ENCODE measurements at regions not wholly inside any gene's neighbourhood (a gene's known extent, or its start where the extent isn't known, plus 50 kb on each side); places are given as distances from the start of the nearest gene placed in this dataset.

- CTCF ChIA-PET, result no interaction called here
- POLR2A ChIA-PET, result no interaction called here
Measured at GRCh38 chrX:7294483-7294882, 146.5 kb upstream of the PUDP start.

- POLR2A ChIA-PET, result no interaction called here
- CTCF ChIA-PET, result no interaction called here
Measured at GRCh38 chrX:7286168-7286837, 138.3 kb upstream of the PUDP start.

DNA sequence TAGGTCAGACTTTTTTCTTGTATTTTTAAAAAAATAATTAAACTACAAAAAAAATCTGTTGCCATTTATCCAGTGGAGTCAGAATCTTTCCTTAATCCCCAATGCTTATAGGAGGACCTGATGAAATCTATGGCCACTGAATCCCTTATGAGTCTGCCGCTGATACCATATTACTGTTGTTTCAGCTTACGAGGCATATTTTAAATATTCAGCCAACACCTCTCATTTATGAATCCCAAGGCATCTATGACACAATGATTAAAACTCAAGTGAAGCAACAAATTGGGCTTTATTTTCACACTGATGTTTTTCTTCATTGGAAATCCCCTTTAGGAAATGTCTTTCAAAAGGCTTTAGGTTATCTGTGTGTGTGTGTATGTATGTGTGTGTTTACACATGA is 137.8 kb upstream of the PUDP start:
- CTCF ChIA-PET, result no interaction called here
- POLR2A ChIA-PET, result no interaction called here

GRCh38 chrX:7283741-7284140 is 135.8 kb upstream of the PUDP start:
- CTCF ChIA-PET, result no interaction called here
- POLR2A ChIA-PET, result no interaction called here

DNA sequence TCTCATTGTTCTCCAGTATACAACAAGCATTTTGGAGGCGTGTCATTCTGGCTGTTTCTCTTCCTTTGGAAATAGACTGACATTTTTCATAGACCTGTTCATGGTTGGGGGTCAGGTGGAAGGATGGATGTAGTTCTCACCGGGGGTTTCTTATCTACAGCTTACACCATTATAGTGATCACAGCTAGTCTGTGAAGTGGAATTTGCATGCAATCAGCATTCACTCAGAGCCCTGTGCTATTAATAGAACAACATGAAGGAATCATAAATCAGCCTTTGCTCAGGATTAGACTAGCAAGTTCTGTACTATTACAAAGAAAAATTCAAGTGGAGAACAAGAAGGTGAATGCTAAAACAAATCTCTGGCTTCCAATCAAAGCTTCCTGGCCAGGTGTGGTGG is 132.6 kb upstream of the PUDP start:
- CTCF ChIA-PET, result no interaction called here
- POLR2A ChIA-PET, result no interaction called here

- POLR2A ChIA-PET, result no interaction called here
- CTCF ChIA-PET, result no interaction called here
Measured at GRCh38 chrX:7272346-7272745, 124.4 kb upstream of the PUDP start.

- ChIA-PET CTCF (no interaction called here), POLR2A (no interaction called here)
Measured at GRCh38 chrX:7270933-7271332, 123.0 kb upstream of the PUDP start.

GRCh38 chrX:7269991-7270390 is 122.0 kb upstream of the PUDP start:
- CTCF ChIA-PET, result no interaction called here
- POLR2A ChIA-PET, result no interaction called here

- ChIA-PET CTCF (no interaction called here), POLR2A (no interaction called here)
Measured at GRCh38 chrX:7269589-7269988, 121.6 kb upstream of the PUDP start.

DNA sequence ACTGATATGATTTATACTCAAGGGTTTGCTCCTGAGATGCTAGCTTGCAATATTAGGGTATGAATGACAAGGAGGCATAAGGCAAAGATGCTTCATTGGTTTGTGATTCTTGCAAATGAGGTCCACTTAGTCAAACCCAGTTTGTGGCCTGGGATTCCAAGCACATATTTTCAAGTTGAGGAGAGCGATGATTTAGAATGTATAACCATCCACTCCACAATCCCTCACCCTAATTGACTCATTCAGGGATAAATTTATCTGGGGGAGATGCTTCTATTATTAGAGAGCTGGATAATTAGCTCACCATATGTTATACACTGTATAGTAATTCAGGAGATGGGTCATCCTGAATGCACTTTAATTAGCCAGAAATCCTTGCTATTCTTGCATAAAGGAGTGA is 118.3 kb upstream of the PUDP start:
- ChIA-PET POLR2A (no interaction called here), CTCF (no interaction called here)

DNA sequence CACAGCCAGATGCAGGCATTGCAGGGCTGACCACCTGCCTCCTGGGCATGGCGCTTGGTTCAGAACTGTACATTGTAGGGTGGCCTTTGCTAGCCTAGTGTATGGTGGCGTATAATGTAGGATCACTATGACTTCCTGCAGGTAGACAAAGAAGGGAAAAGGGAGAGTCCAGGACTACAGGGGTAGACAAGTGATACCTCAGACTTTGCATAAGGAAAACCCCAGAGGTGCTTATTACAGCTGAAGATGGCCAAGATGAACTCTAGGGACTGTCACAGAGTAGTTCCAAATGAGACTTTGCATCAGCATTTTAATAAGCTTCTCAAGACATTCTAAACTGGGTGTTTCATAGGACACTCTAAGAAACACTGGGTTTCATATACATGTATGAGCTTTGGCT is 116.4 kb upstream of the PUDP start:
- POLR2A ChIA-PET, result no interaction called here
- CTCF ChIA-PET, result no interaction called here

- ChIA-PET POLR2A (no interaction called here), CTCF (no interaction called here)
Measured at GRCh38 chrX:7263961-7264360, 116.0 kb upstream of the PUDP start.

DNA sequence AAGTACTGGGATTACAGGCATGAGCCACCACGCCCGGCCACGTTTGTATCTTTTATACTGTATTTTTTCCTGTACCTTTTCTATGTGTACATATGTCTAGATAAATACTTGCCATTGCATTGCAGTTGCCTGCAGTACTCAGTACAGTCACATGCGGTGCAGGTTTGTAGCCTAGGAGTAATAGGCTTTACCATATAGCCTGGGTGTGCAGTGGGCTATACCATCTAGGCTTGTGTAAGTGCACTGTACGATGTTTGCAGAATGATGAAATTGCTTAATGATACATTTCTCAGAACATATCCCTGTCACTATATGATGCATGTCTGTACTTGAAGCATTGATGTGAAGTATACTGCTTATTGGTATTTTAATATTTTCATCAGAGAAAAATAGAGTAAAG is 115.4 kb upstream of the PUDP start:
- CTCF ChIA-PET, result no interaction called here
- POLR2A ChIA-PET, result no interaction called here

DNA sequence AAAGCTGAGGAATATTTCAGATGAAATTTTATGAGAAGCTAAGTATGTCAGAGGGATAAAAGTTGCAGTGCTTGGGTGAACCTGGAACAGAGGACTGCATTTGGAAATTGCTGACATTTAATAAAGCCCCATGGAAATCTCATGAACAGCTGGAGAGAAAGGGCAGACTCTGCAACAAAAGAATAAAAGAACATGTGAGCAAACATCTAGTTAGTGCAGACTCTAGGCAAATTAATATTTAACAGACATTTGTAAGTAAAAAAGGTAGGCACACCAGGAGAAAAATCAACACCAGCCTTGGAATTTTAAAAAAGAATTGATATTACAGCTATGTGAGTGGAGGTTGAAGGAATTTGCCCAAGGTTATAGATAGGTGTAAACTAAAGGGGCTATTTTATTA is 114.6 kb upstream of the PUDP start:
- POLR2A ChIA-PET, result no interaction called here
- CTCF ChIA-PET, result no interaction called here

- CTCF ChIA-PET, result no interaction called here
Measured at GRCh38 chrX:7261672-7262332, 113.8 kb upstream of the PUDP start.

GRCh38 chrX:7254144-7254543 is 106.2 kb upstream of the PUDP start:
- POLR2A ChIA-PET, result no interaction called here
- CTCF ChIA-PET, result no interaction called here

More at GRCh38 chrX:7261672-7262332, 113.8 kb upstream of the PUDP start:
- POLR2A ChIA-PET, result no interaction called here

DNA sequence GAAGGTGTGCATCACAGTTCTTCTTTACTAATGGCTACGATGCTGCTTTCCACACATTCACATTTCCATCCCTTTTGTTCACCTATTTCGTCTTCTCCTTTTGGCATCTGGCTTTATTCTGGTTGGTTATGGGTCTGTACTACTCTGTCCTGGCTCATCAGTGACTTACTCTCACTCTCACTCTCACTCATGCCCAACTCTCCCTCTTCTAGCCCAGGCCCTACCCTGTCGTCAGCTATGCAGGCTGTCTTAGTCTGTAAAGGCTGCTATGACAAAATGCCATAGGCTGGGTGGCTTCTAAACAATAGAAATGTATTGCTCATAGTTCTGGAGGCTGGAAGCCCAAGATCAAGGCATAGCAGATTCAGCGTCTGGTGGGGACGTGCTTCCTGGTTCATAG is 105.6 kb upstream of the PUDP start:
- ChIA-PET CTCF (no interaction called here), POLR2A (no interaction called here)

DNA sequence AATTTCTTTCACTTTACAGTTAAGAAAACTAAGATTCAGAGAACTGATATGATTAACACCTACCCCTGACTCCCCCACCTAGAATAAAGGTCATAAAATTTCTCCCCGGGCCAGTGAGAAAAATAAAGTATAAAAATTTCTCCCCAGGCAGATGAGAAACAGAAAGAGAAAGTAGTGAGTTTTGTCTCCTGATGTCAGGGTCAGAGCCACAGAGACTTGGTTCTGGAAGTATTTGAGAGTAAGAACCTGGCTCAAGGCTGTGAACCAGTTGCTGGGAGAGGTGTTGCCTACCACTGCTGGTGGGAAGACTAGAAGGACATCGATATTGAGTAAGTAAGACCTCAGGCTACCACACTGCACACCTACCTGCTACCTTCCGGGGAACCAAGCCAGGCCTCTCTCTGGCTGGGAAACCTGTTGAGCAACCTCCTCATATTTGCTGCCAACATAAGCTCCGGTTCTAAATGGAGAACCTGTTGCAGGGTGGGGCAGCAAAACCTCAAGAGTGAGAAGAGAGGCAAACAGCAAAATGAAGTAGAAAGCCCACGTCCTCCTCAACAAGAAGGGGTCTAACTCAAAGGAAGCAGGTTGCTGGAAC is 104.2 kb upstream of the PUDP start:
- ChIA-PET CTCF (no interaction called here), POLR2A (no interaction called here)

DNA sequence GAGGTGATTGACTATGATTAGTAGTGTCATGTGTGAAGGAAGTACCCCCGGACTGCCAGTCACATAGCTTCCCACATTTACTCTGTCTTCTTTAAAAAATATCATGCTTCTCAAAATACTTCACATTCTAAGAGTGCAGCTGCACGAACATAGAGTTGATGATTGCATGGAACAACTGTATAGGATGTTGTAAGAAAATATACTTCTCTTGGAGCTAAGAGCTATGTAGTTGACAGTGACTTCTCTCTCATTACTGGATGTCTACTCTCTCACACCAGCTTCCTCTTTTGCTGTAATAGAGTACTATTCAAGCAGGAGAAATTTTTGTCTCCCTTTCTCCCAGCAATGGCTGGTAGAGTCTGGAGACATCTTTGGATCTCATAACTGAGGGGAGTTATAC is 99.4 kb upstream of the PUDP start:
- ChIA-PET POLR2A (no interaction called here), CTCF (no interaction called here)

GRCh38 chrX:7244405-7244804 is 96.5 kb upstream of the PUDP start:
- CTCF ChIA-PET, result no interaction called here
- POLR2A ChIA-PET, result no interaction called here

GRCh38 chrX:7242613-7243012 is 94.7 kb upstream of the PUDP start:
- ChIA-PET CTCF (no interaction called here), POLR2A (no interaction called here)

DNA sequence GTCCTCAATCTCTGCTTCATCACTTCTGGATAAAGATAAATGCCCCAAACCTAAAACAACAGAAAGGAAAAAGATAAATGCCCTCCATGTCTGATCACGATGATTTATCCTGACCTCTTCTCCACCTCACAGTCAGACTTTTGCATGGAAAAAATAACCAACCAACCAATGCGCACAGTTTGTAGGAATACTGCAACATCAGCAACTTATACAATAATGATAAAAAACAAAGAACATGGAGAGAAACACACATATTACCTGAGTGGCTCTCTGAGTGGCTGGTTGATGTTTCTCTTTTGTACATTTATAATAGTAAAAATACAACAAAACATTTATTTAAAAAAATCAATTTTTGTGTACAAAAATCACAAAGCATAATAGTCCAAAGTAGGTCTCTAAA is 93.0 kb upstream of the PUDP start:
- ChIA-PET CTCF (no interaction called here), POLR2A (no interaction called here)

Measured in activated CD8-positive, alpha-beta memory T cell treated with anti-CD3 and anti-CD28 coated beads for 36 hours (primary cell).